ENCODE measurements at regions not wholly inside any gene's neighbourhood (a gene's known extent, or its start where the extent isn't known, plus 50 kb on each side); places are given as distances from the start of the nearest gene placed in this dataset.

DNA sequence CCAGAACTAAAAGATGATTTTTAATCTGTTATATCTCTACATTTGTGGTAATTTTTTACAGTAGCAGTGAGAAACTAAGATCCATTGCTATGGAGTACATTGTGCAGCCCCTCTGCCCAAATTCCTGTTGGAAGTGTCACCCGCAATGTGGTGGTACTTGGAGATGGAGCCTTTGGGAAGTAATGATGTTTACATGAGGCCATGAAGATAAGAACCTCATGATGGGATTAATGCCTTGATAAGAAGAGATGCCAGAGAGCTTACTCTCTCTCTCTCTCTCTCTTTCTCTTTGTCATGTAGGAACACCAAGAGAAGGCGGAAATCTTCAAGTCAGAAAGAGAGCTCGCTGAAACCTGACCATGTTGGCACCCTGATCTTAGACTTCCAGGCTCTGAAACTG, 535.4 kb downstream of the PID1 start:
- in situ Hi-C loops (cut with HindIII; ENCODE audit: low pct_unique_long_range_greater_than_20kb, low sequenced_read_pairs) (no loop called here), intact Hi-C loops (cut with micrococcal nuclease; ENCODE audit: unreplicated experiment) (no loop called here)
- Histone ChIP-seq H3K4me1 (ENCODE audit: control insufficient read depth, insufficient read depth, low read length) (no peaks in the 10 kb centered on the region), H3K27me3 (ENCODE audit: control insufficient read depth, insufficient read depth, low read length) (no peaks in the 10 kb centered on the region), H3K27ac (ENCODE audit: low read length) (no peak overlapping the region), H3K9me3 (ENCODE audit: control insufficient read depth, insufficient read depth, low read depth, low read length) (0 out of 2 replicates have a peak, but pooled peaks cover 2% of the 10 kb centered on the region), H3K4me3 (ENCODE audit: low read depth in 2 of 2, low read length in 2 of 2) (no peak overlapping the region), H3K36me3 (ENCODE audit: control insufficient read depth, insufficient read depth, low read length) (no peaks in the 10 kb centered on the region)
- ChIA-PET CTCF (interaction anchor here (0.6 kb wide), 1 partner anchor 10 kb away, joined by 3 read pairs; no protein-coding TSS in a partner anchor), POLR2A (interaction anchor here (0.6 kb wide), 1 partner anchor 199 kb away, joined by 4 read pairs; no protein-coding TSS in a partner anchor)
- TF ChIP-seq, protein P1, sequence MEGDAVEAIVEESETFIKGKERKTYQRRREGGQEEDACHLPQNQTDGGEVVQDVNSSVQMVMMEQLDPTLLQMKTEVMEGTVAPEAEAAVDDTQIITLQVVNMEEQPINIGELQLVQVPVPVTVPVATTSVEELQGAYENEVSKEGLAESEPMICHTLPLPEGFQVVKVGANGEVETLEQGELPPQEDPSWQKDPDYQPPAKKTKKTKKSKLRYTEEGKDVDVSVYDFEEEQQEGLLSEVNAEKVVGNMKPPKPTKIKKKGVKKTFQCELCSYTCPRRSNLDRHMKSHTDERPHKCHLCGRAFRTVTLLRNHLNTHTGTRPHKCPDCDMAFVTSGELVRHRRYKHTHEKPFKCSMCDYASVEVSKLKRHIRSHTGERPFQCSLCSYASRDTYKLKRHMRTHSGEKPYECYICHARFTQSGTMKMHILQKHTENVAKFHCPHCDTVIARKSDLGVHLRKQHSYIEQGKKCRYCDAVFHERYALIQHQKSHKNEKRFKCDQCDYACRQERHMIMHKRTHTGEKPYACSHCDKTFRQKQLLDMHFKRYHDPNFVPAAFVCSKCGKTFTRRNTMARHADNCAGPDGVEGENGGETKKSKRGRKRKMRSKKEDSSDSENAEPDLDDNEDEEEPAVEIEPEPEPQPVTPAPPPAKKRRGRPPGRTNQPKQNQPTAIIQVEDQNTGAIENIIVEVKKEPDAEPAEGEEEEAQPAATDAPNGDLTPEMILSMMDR (IDR thresholded peaks at IDR 0.05) = no peak
- TF ChIP-seq POLR2AphosphoS5 (IDR thresholded peaks at IDR 0.05; ENCODE audit: low read depth, low read length) = no peak
- TF ChIP-seq SIN3A (IDR thresholded peaks at IDR 0.05; ENCODE audit: borderline replicate concordance, insufficient read depth, low read depth, low read length) = no peak
- TF ChIP-seq TCF7L2 (IDR thresholded peaks at IDR 0.05; ENCODE audit: low read depth, low read length) = no peak
- TF ChIP-seq, protein P2, sequence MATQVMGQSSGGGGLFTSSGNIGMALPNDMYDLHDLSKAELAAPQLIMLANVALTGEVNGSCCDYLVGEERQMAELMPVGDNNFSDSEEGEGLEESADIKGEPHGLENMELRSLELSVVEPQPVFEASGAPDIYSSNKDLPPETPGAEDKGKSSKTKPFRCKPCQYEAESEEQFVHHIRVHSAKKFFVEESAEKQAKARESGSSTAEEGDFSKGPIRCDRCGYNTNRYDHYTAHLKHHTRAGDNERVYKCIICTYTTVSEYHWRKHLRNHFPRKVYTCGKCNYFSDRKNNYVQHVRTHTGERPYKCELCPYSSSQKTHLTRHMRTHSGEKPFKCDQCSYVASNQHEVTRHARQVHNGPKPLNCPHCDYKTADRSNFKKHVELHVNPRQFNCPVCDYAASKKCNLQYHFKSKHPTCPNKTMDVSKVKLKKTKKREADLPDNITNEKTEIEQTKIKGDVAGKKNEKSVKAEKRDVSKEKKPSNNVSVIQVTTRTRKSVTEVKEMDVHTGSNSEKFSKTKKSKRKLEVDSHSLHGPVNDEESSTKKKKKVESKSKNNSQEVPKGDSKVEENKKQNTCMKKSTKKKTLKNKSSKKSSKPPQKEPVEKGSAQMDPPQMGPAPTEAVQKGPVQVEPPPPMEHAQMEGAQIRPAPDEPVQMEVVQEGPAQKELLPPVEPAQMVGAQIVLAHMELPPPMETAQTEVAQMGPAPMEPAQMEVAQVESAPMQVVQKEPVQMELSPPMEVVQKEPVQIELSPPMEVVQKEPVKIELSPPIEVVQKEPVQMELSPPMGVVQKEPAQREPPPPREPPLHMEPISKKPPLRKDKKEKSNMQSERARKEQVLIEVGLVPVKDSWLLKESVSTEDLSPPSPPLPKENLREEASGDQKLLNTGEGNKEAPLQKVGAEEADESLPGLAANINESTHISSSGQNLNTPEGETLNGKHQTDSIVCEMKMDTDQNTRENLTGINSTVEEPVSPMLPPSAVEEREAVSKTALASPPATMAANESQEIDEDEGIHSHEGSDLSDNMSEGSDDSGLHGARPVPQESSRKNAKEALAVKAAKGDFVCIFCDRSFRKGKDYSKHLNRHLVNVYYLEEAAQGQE (IDR thresholded peaks at IDR 0.05; ENCODE audit: insufficient read depth in 1 of 2, low read depth in 2 of 2, low read length in 1 of 2) = no peak
- no peak for ATAC-seq
- no peak for DNase-seq (ENCODE audit: low read depth, low spot score)
- no TSS peak for BruUV-seq (replicated peaks)

DNA sequence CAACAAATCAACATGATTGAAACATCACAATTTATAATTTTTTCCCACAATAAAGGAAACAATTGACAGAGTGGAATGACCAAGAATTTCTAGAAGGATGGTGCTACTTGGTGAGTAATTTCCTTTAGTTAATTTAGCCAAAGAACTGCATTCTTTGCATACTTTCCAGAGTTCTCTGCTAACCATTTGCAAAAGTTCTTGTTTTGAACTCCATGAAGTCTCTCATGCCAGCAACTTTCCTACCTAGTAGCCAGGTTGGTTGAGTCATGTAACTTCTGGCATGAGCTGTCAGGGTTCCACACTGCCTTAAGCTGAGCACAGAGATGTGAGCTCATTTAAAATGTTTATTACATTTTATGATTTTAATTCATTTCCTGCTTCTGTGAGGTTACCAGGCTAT, 539.6 kb downstream of the PID1 start:
- Histone ChIP-seq H3K27ac (ENCODE audit: low read length) (no peak overlapping the region), H3K4me3 (ENCODE audit: low read depth in 2 of 2, low read length in 2 of 2) (no peak overlapping the region), H3K4me1 (ENCODE audit: control insufficient read depth, insufficient read depth, low read length) (no peaks in the 10 kb centered on the region), H3K36me3 (ENCODE audit: control insufficient read depth, insufficient read depth, low read length) (no peaks in the 10 kb centered on the region), H3K9me3 (ENCODE audit: control insufficient read depth, insufficient read depth, low read depth, low read length) (0 out of 2 replicates have a peak, but pooled peaks cover 2% of the 10 kb centered on the region), H3K27me3 (ENCODE audit: control insufficient read depth, insufficient read depth, low read length) (no peaks in the 10 kb centered on the region)
- CTCF ChIA-PET = no interaction called here
- ATAC-seq = no peak
- POLR2A ChIA-PET = no interaction called here
- intact Hi-C loops (cut with micrococcal nuclease; ENCODE audit: unreplicated experiment) = no loop called here
- in situ Hi-C loops (cut with HindIII; ENCODE audit: low pct_unique_long_range_greater_than_20kb, low sequenced_read_pairs) = no loop called here
- TF ChIP-seq, protein P1 (IDR thresholded peaks at IDR 0.05) = no peak
- no peak for TF ChIP-seq POLR2AphosphoS5 (IDR thresholded peaks at IDR 0.05; ENCODE audit: low read depth, low read length)
- no peak for TF ChIP-seq SIN3A (IDR thresholded peaks at IDR 0.05; ENCODE audit: borderline replicate concordance, insufficient read depth, low read depth, low read length)
- TF ChIP-seq, protein P2 (IDR thresholded peaks at IDR 0.05; ENCODE audit: insufficient read depth in 1 of 2, low read depth in 2 of 2, low read length in 1 of 2) = no peak
- no peak for TF ChIP-seq TCF7L2 (IDR thresholded peaks at IDR 0.05; ENCODE audit: low read depth, low read length)
- no peak for DNase-seq (ENCODE audit: low read depth, low spot score)
- no TSS peak for BruUV-seq (replicated peaks)

All from Panc1 (cell line).